ENCODE measurements at regions not wholly inside any gene's neighbourhood (a gene's known extent, or its start where the extent isn't known, plus 50 kb on each side); places are given as distances from the start of the nearest gene placed in this dataset.

DNA sequence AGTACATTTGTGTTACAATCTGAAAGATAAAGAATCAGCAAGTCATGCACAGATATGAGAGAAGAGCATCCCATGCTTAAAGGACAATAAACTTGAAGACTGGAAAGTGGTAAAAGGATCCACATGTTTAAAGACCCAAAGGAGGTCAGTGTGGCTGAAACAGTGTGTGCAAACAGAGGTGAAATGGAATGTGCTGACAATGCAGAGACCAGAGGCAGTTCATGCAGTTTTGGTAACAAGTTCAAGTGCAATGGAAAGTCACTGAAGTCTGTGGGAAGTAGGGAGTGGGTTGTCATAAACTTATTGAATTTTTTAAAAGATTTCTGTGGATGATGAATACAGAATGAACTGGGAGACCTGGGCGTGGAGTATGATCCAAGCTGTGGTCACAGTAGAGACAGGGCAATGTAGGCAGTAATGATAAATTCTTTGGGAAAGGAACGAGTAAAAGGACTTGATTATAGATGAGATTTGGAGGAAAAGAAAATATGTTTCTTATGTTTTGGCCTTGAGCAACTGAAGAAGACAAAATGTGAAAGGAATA, 408.0 kb downstream of the HGF start:
- TF ChIP-seq, protein P1, sequence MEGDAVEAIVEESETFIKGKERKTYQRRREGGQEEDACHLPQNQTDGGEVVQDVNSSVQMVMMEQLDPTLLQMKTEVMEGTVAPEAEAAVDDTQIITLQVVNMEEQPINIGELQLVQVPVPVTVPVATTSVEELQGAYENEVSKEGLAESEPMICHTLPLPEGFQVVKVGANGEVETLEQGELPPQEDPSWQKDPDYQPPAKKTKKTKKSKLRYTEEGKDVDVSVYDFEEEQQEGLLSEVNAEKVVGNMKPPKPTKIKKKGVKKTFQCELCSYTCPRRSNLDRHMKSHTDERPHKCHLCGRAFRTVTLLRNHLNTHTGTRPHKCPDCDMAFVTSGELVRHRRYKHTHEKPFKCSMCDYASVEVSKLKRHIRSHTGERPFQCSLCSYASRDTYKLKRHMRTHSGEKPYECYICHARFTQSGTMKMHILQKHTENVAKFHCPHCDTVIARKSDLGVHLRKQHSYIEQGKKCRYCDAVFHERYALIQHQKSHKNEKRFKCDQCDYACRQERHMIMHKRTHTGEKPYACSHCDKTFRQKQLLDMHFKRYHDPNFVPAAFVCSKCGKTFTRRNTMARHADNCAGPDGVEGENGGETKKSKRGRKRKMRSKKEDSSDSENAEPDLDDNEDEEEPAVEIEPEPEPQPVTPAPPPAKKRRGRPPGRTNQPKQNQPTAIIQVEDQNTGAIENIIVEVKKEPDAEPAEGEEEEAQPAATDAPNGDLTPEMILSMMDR (IDR thresholded peaks at IDR 0.05), result no peak
- no peak for TF ChIP-seq POLR2A (IDR thresholded peaks at IDR 0.05)
- TF ChIP-seq EP300 (IDR thresholded peaks at IDR 0.05), result no peak

Data from ovary (tissue), 3 donors.